AG04450 (cell line): ENCODE measurements at regions not wholly inside any gene's neighbourhood (a gene's known extent, or its start where the extent isn't known, plus 50 kb on each side); places are given as distances from the start of the nearest gene placed in this dataset.

Experiments
- CTCF ChIA-PET: fragments of 300-600, 350-600 bp; formaldehyde crosslinking; extraction: SDS; loops from one replicate; lab custom pipeline; 2022; ENCODE audit warnings: antibody characterized with exemption, inconsistent platforms; lab: Charles Lee
- POLR2A ChIA-PET: fragments of 350-600 bp; formaldehyde crosslinking; extraction: SDS; loops from one replicate; lab custom pipeline; 2021; ENCODE audit warnings: antibody characterized with exemption, inconsistent platforms; lab: Yijun Ruan, JAX
- DNase-seq: peaks from one replicate; pipeline ENCODE4 v3.0.0-alpha.2; 2011; ENCODE audit warnings: low read depth, low spot score
- H3K27ac ChIP-seq: one replicate; pipeline ENCODE4 v1.5.1; 2012; ENCODE audit warnings: low read depth, low read length, control low read depth
- H3K27me3 ChIP-seq: one replicate; pipeline ENCODE4 v1.6.0; 2012; ENCODE audit warnings: low read length; ENCODE audit not compliant: control insufficient read depth, insufficient read depth
- H3K4me3 ChIP-seq: 2 replicates; pipeline ENCODE4 v1.5.1; 2011; ENCODE audit warnings: mild to moderate bottlenecking, low read depth, low read length, control low read depth
- H3K9me3 ChIP-seq: 2 replicates; pipeline ENCODE4 v1.5.1; 2012; ENCODE audit warnings: low read length; ENCODE audit not compliant: control insufficient read depth, insufficient read depth
- CTCF ChIP-seq: IDR thresholded peaks from 2 replicates; pipeline ENCODE4 v1.5.1; 2011; ENCODE audit warnings: low read depth, low read length, control low read depth, inconsistent platforms

GRCh38 chr17:13918247-13918646 lies 151.1 kb upstream of the COX10 start:
- Histone ChIP-seq H3K9me3 (no peaks in the 10 kb centered on the region), H3K27ac (no peak overlapping the region), H3K27me3 (no peaks in the 10 kb centered on the region), H3K4me3 (no peak overlapping the region)
- ChIA-PET CTCF (no interaction called here), POLR2A (no interaction called here)
- DNase-seq: no peak
- no peak for TF ChIP-seq CTCF

- ChIA-PET CTCF (no interaction called here), POLR2A (no interaction called here)
- TF ChIP-seq CTCF: no peak
- DNase-seq: no peak
- Histone ChIP-seq H3K4me3 (no peak overlapping the region), H3K27ac (no peak overlapping the region), H3K9me3 (no peaks in the 10 kb centered on the region), H3K27me3 (no peaks in the 10 kb centered on the region)
These were observed 149.5 kb upstream of the COX10 start for GRCh38 chr17:13919818-13920217.

- Histone ChIP-seq H3K27ac (no peak overlapping the region), H3K27me3 (no peaks in the 10 kb centered on the region), H3K9me3 (no peaks in the 10 kb centered on the region), H3K4me3 (no peak overlapping the region)
- no peak for TF ChIP-seq CTCF
- ChIA-PET POLR2A (no interaction called here), CTCF (no interaction called here)
- no peak for DNase-seq
These were observed 148.9 kb upstream of the COX10 start for GRCh38 chr17:13920413-13920812.

GRCh38 chr17:13921841-13922776 lies 147.2 kb upstream of the COX10 start:
- CTCF ChIA-PET: no interaction called here
- POLR2A ChIA-PET: no interaction called here

More at GRCh38 chr17:13921841-13922776, 147.2 kb upstream of the COX10 start:
- Histone ChIP-seq H3K4me3 (no peak overlapping the region), H3K9me3 (no peaks in the 10 kb centered on the region), H3K27me3 (no peaks in the 10 kb centered on the region), H3K27ac (no peak overlapping the region)
- TF ChIP-seq CTCF: no peak
- no peak for DNase-seq
